ENCODE measurements at regions not wholly inside any gene's neighbourhood (a gene's known extent, or its start where the extent isn't known, plus 50 kb on each side); places are given as distances from the start of the nearest gene placed in this dataset.

DNA sequence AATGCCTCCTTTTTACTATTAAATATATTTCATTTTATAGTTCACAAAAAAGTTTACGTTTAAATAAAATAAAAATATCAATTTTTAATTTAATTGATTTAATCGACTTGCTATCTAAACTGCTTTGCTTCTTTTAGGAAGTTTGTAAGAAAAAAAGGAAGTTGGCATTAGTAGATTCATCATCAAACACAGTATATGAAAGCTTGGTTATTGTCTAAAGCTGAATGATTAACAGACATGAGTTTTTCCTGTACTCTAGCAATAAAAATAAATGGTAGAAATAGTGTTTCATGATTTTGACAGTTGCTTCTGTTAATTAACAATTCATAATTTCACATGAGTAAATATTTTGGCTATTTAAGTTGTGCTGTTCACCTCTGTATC, 1285.5 kb upstream of the GJE1 start:
- Histone ChIP-seq H3K4me1 (ENCODE audit: control insufficient read depth, insufficient read depth, low read length) (no peaks in the 10 kb centered on the region), H3K9ac (ENCODE audit: low read length) (no peak overlapping the region), H3K36me3 (ENCODE audit: control insufficient read depth, insufficient read depth, low read length) (no peaks in the 10 kb centered on the region), H3K4me3 (ENCODE audit: low read length) (no peak overlapping the region), H3K27ac (ENCODE audit: low read depth, low read length) (no peak overlapping the region), H3K27me3 (ENCODE audit: control insufficient read depth, insufficient read depth, low read length) (no peaks in the 10 kb centered on the region)

DNA sequence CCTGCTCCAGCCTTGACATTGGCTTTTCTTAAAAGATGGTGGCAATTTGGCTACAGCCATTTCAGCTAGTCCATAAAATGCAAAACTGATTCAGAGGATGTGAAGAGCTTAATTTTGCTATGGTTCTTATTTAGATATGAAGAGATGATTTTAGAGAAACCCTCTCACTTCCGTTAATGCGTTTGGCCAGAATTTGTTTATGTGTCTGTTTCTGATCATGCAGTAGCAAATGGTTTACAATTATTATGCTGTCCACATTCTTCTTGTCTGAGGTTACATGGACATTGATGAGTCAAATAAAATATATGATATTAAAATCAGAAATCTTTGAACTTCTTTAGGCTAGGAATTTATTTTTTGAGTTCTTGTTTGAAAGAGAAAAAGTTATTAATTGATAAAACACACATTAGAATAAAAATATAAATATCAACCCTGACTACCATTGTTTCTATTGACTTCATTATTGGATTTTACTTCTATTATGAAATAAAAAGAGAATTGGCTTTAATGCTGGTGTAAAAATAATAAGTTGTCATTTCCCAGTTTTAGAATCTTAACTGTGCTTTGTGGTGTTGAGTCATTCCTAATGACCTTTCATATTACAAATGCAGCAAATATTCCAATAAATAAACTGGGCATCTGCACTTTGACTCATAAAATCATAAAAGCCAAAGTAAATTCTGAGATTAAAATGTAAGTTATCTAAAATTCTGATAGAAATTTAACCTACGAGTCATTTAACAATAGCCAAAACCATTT, 1286.0 kb upstream of the GJE1 start:
- H3K4me1 ChIP-seq (ENCODE audit: control insufficient read depth, insufficient read depth, low read length), result no peaks in the 10 kb centered on the region
- no peak overlapping the region for H3K4me3 ChIP-seq (ENCODE audit: low read length)
- H3K27me3 ChIP-seq (ENCODE audit: control insufficient read depth, insufficient read depth, low read length), result no peaks in the 10 kb centered on the region
- no peak overlapping the region for H3K9ac ChIP-seq (ENCODE audit: low read length)
- no peaks in the 10 kb centered on the region for H3K36me3 ChIP-seq (ENCODE audit: control insufficient read depth, insufficient read depth, low read length)
- H3K27ac ChIP-seq (ENCODE audit: low read depth, low read length), result no peak overlapping the region

DNA sequence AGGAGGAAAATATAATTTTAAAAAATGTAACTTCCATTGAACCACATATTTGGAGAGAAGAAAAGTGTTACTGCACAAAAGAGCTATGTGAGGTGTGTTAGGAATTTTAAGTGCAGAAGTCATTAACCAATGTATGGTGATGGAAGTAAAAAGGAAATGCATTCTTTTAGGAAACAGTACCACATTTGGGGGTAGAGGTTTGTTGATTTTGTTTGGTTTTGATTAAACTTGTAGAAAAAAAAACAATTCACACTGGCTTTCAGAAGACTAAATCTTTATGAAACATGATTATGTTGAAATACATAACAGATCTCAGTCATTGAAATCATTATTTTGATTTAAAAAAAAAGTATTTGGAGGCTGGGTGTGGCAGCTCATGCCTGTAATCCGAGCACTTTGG, 1287.0 kb upstream of the GJE1 start:
- no peak overlapping the region for H3K9ac ChIP-seq (ENCODE audit: low read length)
- H3K36me3 ChIP-seq (ENCODE audit: control insufficient read depth, insufficient read depth, low read length), result no peaks in the 10 kb centered on the region
- no peaks in the 10 kb centered on the region for H3K27me3 ChIP-seq (ENCODE audit: control insufficient read depth, insufficient read depth, low read length)
- no peaks in the 10 kb centered on the region for H3K4me1 ChIP-seq (ENCODE audit: control insufficient read depth, insufficient read depth, low read length)
- no peak overlapping the region for H3K4me3 ChIP-seq (ENCODE audit: low read length)
- H3K27ac ChIP-seq (ENCODE audit: low read depth, low read length), result no peak overlapping the region

DNA sequence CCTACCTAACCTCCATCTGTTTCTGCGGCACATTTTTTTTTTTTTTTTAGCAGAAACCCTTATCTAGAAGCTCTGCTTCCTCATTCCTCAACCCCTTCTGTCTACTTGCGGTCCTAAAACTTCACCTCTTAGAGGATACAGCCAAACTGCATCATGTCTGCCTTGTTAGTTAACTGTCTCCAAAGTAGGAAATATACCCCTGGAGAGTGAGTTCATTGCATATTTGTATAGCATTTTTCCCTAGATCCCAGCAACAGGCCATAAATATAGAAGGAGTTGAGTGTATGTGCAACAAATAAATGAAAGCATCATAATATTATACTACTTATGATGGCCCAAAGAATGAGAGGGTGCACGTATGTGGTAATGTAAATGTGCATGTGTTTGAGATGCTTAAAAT, 1288.6 kb upstream of the GJE1 start:
- no peak overlapping the region for H3K27ac ChIP-seq (ENCODE audit: low read depth, low read length)
- no peak overlapping the region for H3K4me3 ChIP-seq (ENCODE audit: low read length)
- no peaks in the 10 kb centered on the region for H3K36me3 ChIP-seq (ENCODE audit: control insufficient read depth, insufficient read depth, low read length)
- H3K4me1 ChIP-seq (ENCODE audit: control insufficient read depth, insufficient read depth, low read length), result no peaks in the 10 kb centered on the region
- H3K9ac ChIP-seq (ENCODE audit: low read length), result no peak overlapping the region
- no peaks in the 10 kb centered on the region for H3K27me3 ChIP-seq (ENCODE audit: control insufficient read depth, insufficient read depth, low read length)

DNA sequence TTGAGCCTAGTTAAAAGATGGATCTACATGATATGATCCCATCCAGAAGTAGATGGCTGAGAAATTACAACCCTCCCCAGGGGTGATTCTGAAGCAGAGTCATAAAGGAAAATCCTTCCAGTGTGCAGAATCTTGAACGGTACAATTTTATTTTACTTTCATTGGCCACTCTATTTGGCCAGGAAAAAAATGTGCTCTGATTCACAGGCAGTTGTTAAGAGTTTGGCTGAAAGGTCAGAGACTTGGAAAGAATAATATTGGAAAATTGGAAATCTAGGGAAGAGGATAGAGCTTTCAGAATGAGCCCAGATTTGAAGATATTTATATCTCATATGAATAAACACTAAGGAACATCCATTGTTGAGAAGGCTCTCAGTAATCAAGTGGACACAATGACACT, 1299.3 kb upstream of the GJE1 start:
- Histone ChIP-seq H3K27ac (ENCODE audit: low read depth, low read length) (no peak overlapping the region), H3K4me1 (ENCODE audit: control insufficient read depth, insufficient read depth, low read length) (no peaks in the 10 kb centered on the region), H3K4me3 (ENCODE audit: low read length) (no peak overlapping the region), H3K27me3 (ENCODE audit: control insufficient read depth, insufficient read depth, low read length) (no peaks in the 10 kb centered on the region), H3K36me3 (ENCODE audit: control insufficient read depth, insufficient read depth, low read length) (no peaks in the 10 kb centered on the region), H3K9ac (ENCODE audit: low read length) (no peak overlapping the region)

DNA sequence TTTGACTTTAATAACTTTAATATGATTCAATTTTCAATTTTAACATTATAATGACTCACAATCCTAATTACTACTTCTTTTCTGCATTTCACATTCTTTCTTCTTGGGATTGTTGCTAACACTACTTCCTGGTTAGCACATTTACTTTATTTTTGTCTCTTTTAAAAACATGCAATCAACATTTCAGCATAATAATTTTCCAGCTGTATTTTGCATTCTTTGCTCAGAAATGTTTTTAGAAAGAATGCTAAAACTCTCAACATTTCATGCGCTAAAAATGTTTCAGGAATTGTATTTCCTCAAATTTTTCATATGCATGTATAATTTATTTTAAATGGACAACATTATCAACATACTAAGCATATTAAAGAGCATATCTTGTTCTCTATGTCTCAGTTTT, 1302.1 kb upstream of the GJE1 start:
- Histone ChIP-seq H3K4me3 (ENCODE audit: low read length) (no peak overlapping the region), H3K27ac (ENCODE audit: low read depth, low read length) (no peak overlapping the region), H3K9ac (ENCODE audit: low read length) (no peak overlapping the region), H3K27me3 (ENCODE audit: control insufficient read depth, insufficient read depth, low read length) (no peaks in the 10 kb centered on the region), H3K4me1 (ENCODE audit: control insufficient read depth, insufficient read depth, low read length) (no peaks in the 10 kb centered on the region), H3K36me3 (ENCODE audit: control insufficient read depth, insufficient read depth, low read length) (no peaks in the 10 kb centered on the region)

DNA sequence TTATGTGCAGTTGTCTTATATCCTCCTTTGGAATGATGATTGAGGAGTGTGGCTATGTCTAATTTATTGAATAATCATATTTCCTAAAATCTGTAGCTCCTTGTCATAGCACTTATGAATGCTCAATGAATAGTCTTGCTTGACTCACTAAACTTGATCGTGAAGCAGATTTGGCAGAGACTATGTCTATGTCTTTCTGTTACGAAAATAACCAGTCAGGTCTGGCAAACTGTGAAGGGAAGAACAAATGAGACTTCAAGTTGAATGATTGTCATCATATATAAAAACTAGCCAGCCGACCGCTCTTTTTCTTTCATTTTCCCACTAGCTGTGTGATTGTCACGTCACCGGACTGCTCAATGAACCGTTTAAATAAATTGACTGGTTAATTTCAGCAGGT, 1303.9 kb upstream of the GJE1 start:
- H3K27me3 ChIP-seq (ENCODE audit: control insufficient read depth, insufficient read depth, low read length), result no peaks in the 10 kb centered on the region
- no peak overlapping the region for H3K27ac ChIP-seq (ENCODE audit: low read depth, low read length)
- no peaks in the 10 kb centered on the region for H3K36me3 ChIP-seq (ENCODE audit: control insufficient read depth, insufficient read depth, low read length)
- no peak overlapping the region for H3K9ac ChIP-seq (ENCODE audit: low read length)
- H3K4me3 ChIP-seq (ENCODE audit: low read length), result no peak overlapping the region
- H3K4me1 ChIP-seq (ENCODE audit: control insufficient read depth, insufficient read depth, low read length), result no peaks in the 10 kb centered on the region

DNA sequence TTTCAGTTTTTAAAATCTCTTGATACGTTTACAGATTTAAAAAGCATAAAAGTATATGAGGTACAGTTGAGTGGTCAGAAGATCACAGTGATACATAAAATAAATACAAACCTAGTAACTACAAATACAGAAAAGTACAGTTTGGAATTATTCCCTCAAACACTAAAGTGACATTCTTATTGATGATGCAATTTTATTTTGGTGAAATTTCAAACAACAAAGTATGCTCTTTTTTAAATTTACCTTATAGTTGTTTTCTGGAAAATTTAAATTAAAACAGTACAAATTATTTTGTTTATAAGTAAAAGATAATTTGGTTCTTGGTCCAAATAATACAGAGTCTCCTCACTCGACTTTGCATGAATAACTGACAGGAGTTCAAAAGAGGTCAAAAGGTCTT, 1305.1 kb upstream of the GJE1 start:
- H3K4me1 ChIP-seq (ENCODE audit: control insufficient read depth, insufficient read depth, low read length), result no peaks in the 10 kb centered on the region
- H3K4me3 ChIP-seq (ENCODE audit: low read length), result no peak overlapping the region

DNA sequence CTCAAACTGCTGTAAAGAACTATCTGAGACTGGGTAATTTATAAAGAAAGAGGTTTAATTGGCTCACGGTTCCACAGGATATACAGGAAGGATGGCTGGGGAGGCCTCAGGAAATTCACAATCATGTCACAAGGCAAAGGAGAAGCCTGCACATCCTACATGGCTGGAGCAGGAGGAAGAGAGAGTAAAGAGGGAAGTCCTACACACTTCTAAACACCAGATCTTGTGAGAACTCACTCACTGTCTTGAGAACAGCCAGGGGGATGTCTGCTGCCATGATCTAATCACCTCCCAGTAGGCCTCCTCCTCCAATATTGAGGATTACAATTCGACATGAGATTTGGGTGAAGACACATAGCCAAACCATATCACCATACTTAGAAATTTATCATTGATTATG, 1307.0 kb upstream of the GJE1 start:
- H3K4me1 ChIP-seq (ENCODE audit: control insufficient read depth, insufficient read depth, low read length), result no peaks in the 10 kb centered on the region
- no peak overlapping the region for H3K4me3 ChIP-seq (ENCODE audit: low read length)
- no peaks in the 10 kb centered on the region for H3K36me3 ChIP-seq (ENCODE audit: control insufficient read depth, insufficient read depth, low read length)
- no peak overlapping the region for H3K9ac ChIP-seq (ENCODE audit: low read length)
- H3K27me3 ChIP-seq (ENCODE audit: control insufficient read depth, insufficient read depth, low read length), result no peaks in the 10 kb centered on the region
- H3K27ac ChIP-seq (ENCODE audit: low read depth, low read length), result no peak overlapping the region

More for the DNA sequence above, 1305.1 kb upstream of the GJE1 start:
- H3K27ac ChIP-seq (ENCODE audit: low read depth, low read length), result no peak overlapping the region
- no peak overlapping the region for H3K9ac ChIP-seq (ENCODE audit: low read length)
- H3K27me3 ChIP-seq (ENCODE audit: control insufficient read depth, insufficient read depth, low read length), result no peaks in the 10 kb centered on the region
- no peaks in the 10 kb centered on the region for H3K36me3 ChIP-seq (ENCODE audit: control insufficient read depth, insufficient read depth, low read length)

DNA sequence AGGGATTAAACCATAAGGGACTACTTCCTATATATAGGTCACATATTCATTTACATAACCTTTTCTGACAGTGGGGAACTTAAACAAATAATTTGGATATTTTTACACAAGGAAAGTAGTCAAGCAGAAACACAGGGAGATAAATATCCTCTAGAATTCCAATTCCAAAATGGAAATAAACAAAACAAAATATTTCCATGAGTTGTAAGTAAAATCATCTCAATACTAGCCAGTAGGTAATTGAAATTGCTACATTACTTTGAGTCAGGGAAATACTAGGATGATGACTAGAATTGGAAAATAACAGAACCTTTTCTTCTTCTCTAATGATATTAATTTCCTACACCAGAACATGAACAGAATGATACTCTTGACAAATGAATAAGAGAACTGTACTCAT, 1308.1 kb upstream of the GJE1 start:
- Histone ChIP-seq H3K27me3 (ENCODE audit: control insufficient read depth, insufficient read depth, low read length) (no peaks in the 10 kb centered on the region), H3K4me3 (ENCODE audit: low read length) (no peak overlapping the region), H3K36me3 (ENCODE audit: control insufficient read depth, insufficient read depth, low read length) (no peaks in the 10 kb centered on the region), H3K9ac (ENCODE audit: low read length) (no peak overlapping the region), H3K27ac (ENCODE audit: low read depth, low read length) (no peak overlapping the region), H3K4me1 (ENCODE audit: control insufficient read depth, insufficient read depth, low read length) (no peaks in the 10 kb centered on the region)

DNA sequence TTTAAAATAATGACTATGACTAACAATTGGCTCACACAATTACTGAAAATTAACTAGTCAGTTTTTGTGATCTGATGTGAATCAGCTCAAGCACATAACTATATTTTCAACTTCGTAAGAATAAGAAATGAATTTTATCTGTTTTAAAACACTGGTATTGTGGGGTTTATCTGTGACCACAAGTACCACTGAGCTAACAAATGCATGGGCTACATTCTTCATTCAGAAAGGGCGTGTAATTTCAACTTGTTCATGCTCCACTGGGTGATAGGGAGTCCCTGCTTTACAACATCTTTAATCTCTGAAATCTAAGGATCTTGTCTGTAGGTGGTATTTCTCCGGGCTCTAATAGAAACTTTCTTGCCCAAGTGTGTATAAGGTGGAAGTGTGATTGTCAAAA, 1311.5 kb upstream of the GJE1 start:
- H3K36me3 ChIP-seq (ENCODE audit: control insufficient read depth, insufficient read depth, low read length), result no peaks in the 10 kb centered on the region
- no peak overlapping the region for H3K27ac ChIP-seq (ENCODE audit: low read depth, low read length)
- no peaks in the 10 kb centered on the region for H3K27me3 ChIP-seq (ENCODE audit: control insufficient read depth, insufficient read depth, low read length)
- no peaks in the 10 kb centered on the region for H3K4me1 ChIP-seq (ENCODE audit: control insufficient read depth, insufficient read depth, low read length)
- H3K9ac ChIP-seq (ENCODE audit: low read length), result no peak overlapping the region
- H3K4me3 ChIP-seq (ENCODE audit: low read length), result no peak overlapping the region

DNA sequence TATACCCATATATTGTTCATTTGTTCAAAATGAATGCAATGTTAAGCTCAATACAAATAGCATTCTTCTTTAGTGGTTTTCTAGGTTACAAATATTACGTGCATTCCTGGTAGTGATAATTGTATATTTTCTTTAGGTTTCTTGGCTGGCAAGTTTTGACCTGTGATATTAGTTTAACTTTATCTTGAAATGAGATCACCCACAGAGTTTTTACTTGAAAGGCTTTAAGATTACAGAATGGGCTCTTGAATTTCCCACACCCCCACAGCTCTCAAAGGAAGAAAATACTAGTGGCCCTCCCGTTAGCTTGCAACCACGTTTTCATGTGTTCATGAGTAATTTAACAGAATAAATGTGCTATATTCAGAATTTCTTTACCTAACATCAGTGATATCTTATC, 1315.5 kb upstream of the GJE1 start:
- Histone ChIP-seq H3K4me3 (ENCODE audit: low read length) (no peak overlapping the region), H3K9ac (ENCODE audit: low read length) (no peak overlapping the region), H3K27me3 (ENCODE audit: control insufficient read depth, insufficient read depth, low read length) (no peaks in the 10 kb centered on the region), H3K27ac (ENCODE audit: low read depth, low read length) (no peak overlapping the region), H3K4me1 (ENCODE audit: control insufficient read depth, insufficient read depth, low read length) (no peaks in the 10 kb centered on the region), H3K36me3 (ENCODE audit: control insufficient read depth, insufficient read depth, low read length) (no peaks in the 10 kb centered on the region)

DNA sequence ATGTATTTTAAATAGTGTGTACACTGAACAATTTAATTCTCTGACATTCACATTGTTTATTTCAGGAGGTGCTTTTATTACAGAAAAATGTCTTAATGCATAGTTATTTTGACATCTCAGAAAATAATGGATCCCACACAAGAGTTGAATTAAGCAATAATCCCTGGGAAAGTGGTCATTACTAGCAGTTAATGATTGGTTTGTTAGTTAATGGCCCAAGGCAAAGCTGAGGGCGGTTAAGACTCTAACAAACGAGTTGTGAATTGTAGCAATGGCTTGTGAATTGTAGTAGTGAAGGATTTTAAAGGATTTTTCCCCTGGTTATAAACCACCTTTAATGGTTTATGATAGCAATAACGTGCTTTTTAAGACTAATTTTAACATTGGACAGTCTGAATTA, 1316.0 kb upstream of the GJE1 start:
- H3K27ac ChIP-seq (ENCODE audit: low read depth, low read length), result no peak overlapping the region
- H3K9ac ChIP-seq (ENCODE audit: low read length), result no peak overlapping the region
- no peaks in the 10 kb centered on the region for H3K4me1 ChIP-seq (ENCODE audit: control insufficient read depth, insufficient read depth, low read length)
- no peak overlapping the region for H3K4me3 ChIP-seq (ENCODE audit: low read length)
- H3K27me3 ChIP-seq (ENCODE audit: control insufficient read depth, insufficient read depth, low read length), result no peaks in the 10 kb centered on the region
- H3K36me3 ChIP-seq (ENCODE audit: control insufficient read depth, insufficient read depth, low read length), result no peaks in the 10 kb centered on the region

All from rectal smooth muscle tissue (tissue), 1 donor.